MM.1S (cell line): ENCODE measurements at regions not wholly inside any gene's neighbourhood (a gene's known extent, or its start where the extent isn't known, plus 50 kb on each side); places are given as distances from the start of the nearest gene placed in this dataset.

Source experiments
- DNase-seq: peaks from one replicate; pipeline ENCODE4 v3.0.0-alpha.2; 2015
- H2AFZ ChIP-seq: fragments of 300-600 bp; sonication (generic); 2 replicates; pipeline ENCODE4 v1.6.0; 2016; ENCODE audit warnings: antibody characterized with exemption, low read length
- H3F3A ChIP-seq: fragments of 300-600 bp; sonication (generic); 2 replicates; pipeline ENCODE4 v1.6.1; 2016; ENCODE audit warnings: mild to moderate bottlenecking, antibody characterized with exemption, low read length, moderate library complexity, mixed read lengths; ENCODE audit not compliant: insufficient read depth
- H3K27ac ChIP-seq: fragments of 300-600 bp; sonication (generic); 2 replicates; pipeline ENCODE4 v1.5.1; 2016; ENCODE audit warnings: mild to moderate bottlenecking, low read length
- H3K27me3 ChIP-seq: fragments of 300-600 bp; sonication (generic); replicated peaks from 2 replicates; pipeline ENCODE4 v1.6.0; 2016; ENCODE audit warnings: low read length; ENCODE audit not compliant: insufficient read depth
- H3K36me3 ChIP-seq: fragments of 300-600 bp; sonication (generic); replicated peaks from 2 replicates; pipeline ENCODE4 v1.6.1; 2016; ENCODE audit warnings: mild to moderate bottlenecking, low read length, mixed read lengths; ENCODE audit not compliant: insufficient read depth
- H3K4me1 ChIP-seq: fragments of 300-600 bp; sonication (generic); 2 replicates; pipeline ENCODE4 v1.6.1; 2016; ENCODE audit warnings: low read length, mixed read lengths
- H3K4me2 ChIP-seq: fragments of 300-600 bp; sonication (generic); 2 replicates; pipeline ENCODE4 v1.6.0; 2016; ENCODE audit warnings: low read depth, low read length
- H3K4me3 ChIP-seq: fragments of 300-600 bp; sonication (generic); 2 replicates; pipeline ENCODE4 v1.5.1; 2016; ENCODE audit warnings: low read length, mixed read lengths
- H3K79me2 ChIP-seq: fragments of 300-600 bp; sonication (generic); 2 replicates; pipeline ENCODE4 v1.6.1; 2016; ENCODE audit warnings: mixed run types, low read length, mixed read lengths
- H3K9ac ChIP-seq: fragments of 300-600 bp; sonication (generic); 2 replicates; pipeline ENCODE4 v1.6.1; 2016; ENCODE audit warnings: low read length, mixed read lengths
- H3K9me2 ChIP-seq: fragments of 300-600 bp; sonication (generic); replicated peaks from 2 replicates; pipeline ENCODE4 v1.6.1; 2016; ENCODE audit warnings: mild to moderate bottlenecking, low read length, mixed read lengths; ENCODE audit not compliant: insufficient read depth
- H3K9me3 ChIP-seq: fragments of 300-600 bp; sonication (generic); replicated peaks from 2 replicates; pipeline ENCODE4 v1.6.1; 2016; ENCODE audit warnings: mild to moderate bottlenecking, low read length, mixed read lengths; ENCODE audit not compliant: insufficient read depth
- H4K20me1 ChIP-seq: fragments of 300-600 bp; sonication (generic); 2 replicates; pipeline ENCODE4 v1.6.1; 2016; ENCODE audit warnings: mild to moderate bottlenecking, low read length, moderate library complexity, mixed read lengths; ENCODE audit not compliant: insufficient read depth
- CTCF ChIP-seq: fragments of 300-600 bp; sonication (generic); IDR thresholded peaks from 2 replicates; pipeline ENCODE4 v1.5.1; 2016; ENCODE audit warnings: antibody characterized with exemption, low read length, mixed read lengths
- EZH2 ChIP-seq: fragments of 300-600 bp; sonication (generic); optimal IDR thresholded peaks from 2 replicates; pipeline ENCODE3; 2017; ENCODE audit warnings: low read depth, mild to moderate bottlenecking, antibody characterized with exemption, low read length, mixed read lengths
- EZH2phosphoT487 ChIP-seq: fragments of 300-600 bp; sonication (generic); IDR thresholded peaks from 2 replicates; pipeline ENCODE4 v1.6.1; 2018; ENCODE audit warnings: antibody characterized with exemption, low read length

DNA sequence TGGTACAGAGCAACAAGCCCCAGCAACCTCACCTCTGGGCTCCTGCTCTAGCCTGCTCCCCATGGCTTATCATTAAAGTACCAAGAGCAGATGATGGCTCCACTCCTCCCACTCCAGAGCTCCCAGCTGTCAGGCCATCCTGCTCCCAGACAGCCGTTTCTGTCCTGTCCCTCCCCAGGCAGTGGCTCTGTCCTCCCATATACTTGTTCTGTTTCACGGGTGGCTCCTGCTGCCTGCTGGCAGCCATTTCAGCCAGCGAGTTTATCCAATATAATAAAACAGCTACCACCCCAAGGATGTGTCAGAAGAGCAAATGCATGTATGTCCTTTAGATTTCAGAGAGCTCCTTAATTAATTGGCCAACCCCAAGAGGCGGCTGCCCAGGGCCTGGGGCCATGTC lies 79.4 kb upstream of the VSTM2B start:
- Histone ChIP-seq H3K27me3 (peaks cover 17% of the 10 kb centered on the region), H3K36me3 (no peaks in the 10 kb centered on the region), H3K9me3 (no peaks in the 10 kb centered on the region), H3K9me2 (no peaks in the 10 kb centered on the region), H4K20me1 (no peaks in the 10 kb centered on the region), H3K27ac (no peak overlapping the region), H3F3A (no peaks in the 10 kb centered on the region), H3K4me3 (no peak overlapping the region), H3K4me2 (no peak overlapping the region), H3K79me2 (no peaks in the 10 kb centered on the region), H2AFZ (no peak overlapping the region), H3K4me1 (no peaks in the 10 kb centered on the region), H3K9ac (no peak overlapping the region)
- no peak for TF ChIP-seq CTCF
- no peak for TF ChIP-seq EZH2
- no peak for TF ChIP-seq EZH2phosphoT487
- DNase-seq, result no peak

DNA sequence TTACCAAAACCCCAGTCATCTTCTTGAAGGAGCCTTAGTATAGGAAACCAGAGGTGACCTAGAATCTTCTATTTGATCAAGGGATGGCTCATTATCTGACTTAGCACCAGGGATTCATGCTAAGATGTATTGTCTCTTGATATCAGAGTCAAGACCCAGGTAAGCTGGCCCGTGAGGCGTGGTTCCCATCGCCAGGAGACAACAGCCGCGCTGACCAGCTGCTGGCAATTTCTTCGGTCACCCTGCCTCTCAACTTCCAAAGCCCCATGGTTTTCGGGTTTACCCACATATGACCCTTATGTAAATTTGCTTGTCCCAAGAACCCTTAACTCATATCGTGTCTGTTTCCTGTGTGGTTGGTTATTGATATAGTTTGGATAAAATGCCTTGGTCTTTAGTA lies 77.7 kb upstream of the VSTM2B start:
- no peak for DNase-seq
- H3K9ac ChIP-seq, result no peak overlapping the region

GRCh38 chr19:29449371-29449770 lies 76.4 kb upstream of the VSTM2B start:
- DNase-seq, result no peak
- Histone ChIP-seq H3K9ac (no peak overlapping the region), H3K9me2 (no peaks in the 10 kb centered on the region), H3K27ac (no peak overlapping the region), H4K20me1 (no peaks in the 10 kb centered on the region), H3K4me1 (no peaks in the 10 kb centered on the region), H2AFZ (no peak overlapping the region), H3K4me3 (no peak overlapping the region), H3K79me2 (no peaks in the 10 kb centered on the region), H3K4me2 (no peak overlapping the region), H3F3A (no peaks in the 10 kb centered on the region), H3K9me3 (no peaks in the 10 kb centered on the region), H3K27me3 (peaks cover 29% of the 10 kb centered on the region), H3K36me3 (no peaks in the 10 kb centered on the region)
- TF ChIP-seq CTCF, result no peak
- no peak for TF ChIP-seq EZH2
- no peak for TF ChIP-seq EZH2phosphoT487

More for the DNA sequence above, 77.7 kb upstream of the VSTM2B start:
- Histone ChIP-seq H3K27me3 (peaks cover 21% of the 10 kb centered on the region), H3K4me3 (no peak overlapping the region), H3K27ac (no peak overlapping the region), H3K4me1 (no peaks in the 10 kb centered on the region), H3K9me2 (no peaks in the 10 kb centered on the region), H3K4me2 (no peak overlapping the region), H4K20me1 (no peaks in the 10 kb centered on the region), H2AFZ (no peak overlapping the region), H3K36me3 (no peaks in the 10 kb centered on the region), H3K79me2 (no peaks in the 10 kb centered on the region), H3K9me3 (no peaks in the 10 kb centered on the region), H3F3A (no peaks in the 10 kb centered on the region)
- TF ChIP-seq CTCF, result no peak
- TF ChIP-seq EZH2phosphoT487, result no peak
- TF ChIP-seq EZH2, result no peak
